Testis (tissue), 2 donors: ENCODE measurements at regions not wholly inside any gene's neighbourhood (a gene's known extent, or its start where the extent isn't known, plus 50 kb on each side); places are given as distances from the start of the nearest gene placed in this dataset.
"Not testable (repeated sequence)": the region's sequence is repeated elsewhere in the genome, so short reads cannot be mapped to it uniquely, and the experiment has no call there.

Experiments used
- CTCF ChIP-seq, 3 experiments: fragments of 450-650 bp in 2 of 3; fragments of 200-600 bp in 1 of 3; sonication (generic) in 1 of 3; IDR thresholded peaks; one replicate each; pipeline ENCODE4 v1.5.1; 2016 to 2019; ENCODE audit warnings: antibody characterized with exemption in 3 of 3, mild to moderate bottlenecking in 2 of 3, moderate library complexity in 1 of 3
- POLR2A ChIP-seq: fragments of 450-650 bp; IDR thresholded peaks from one replicate; pipeline ENCODE4 v1.6.1; 2017; ENCODE audit warnings: antibody characterized with exemption, mild to moderate bottlenecking, moderate library complexity

GRCh38 chr20:30518906-30519305, 738.6 kb upstream of the DEFB115 start:
- not testable (repeated sequence) for TF ChIP-seq CTCF (IDR thresholded peaks at IDR 0.05); POLR2A
